Astrocyte of the cerebellum (primary cell): ENCODE measurements at regions not wholly inside any gene's neighbourhood (a gene's known extent, or its start where the extent isn't known, plus 50 kb on each side); places are given as distances from the start of the nearest gene placed in this dataset.
"Not testable (repeated sequence)": the region's sequence is repeated elsewhere in the genome, so short reads cannot be mapped to it uniquely, and the experiment has no call there.

ENCODE experiments used
- DNase-seq: peaks from one replicate; pipeline ENCODE4 v3.0.0-alpha.2; 2011; ENCODE audit warnings: low read depth
- H3K4me3 ChIP-seq: 2 replicates; pipeline ENCODE4 v1.5.1; 2011; ENCODE audit warnings: mild to moderate bottlenecking, low read depth, low read length, moderate library complexity
- in situ Hi-C: cut with HindIII; loops from 2 replicates; pipeline ENCODE4 v1.10.0; 2017; ENCODE audit warnings: low sequenced_read_pairs
- TF ChIP-seq, protein P1 (sequence below): IDR thresholded peaks from 2 replicates; pipeline ENCODE4 v1.5.1; 2012; ENCODE audit warnings: low read length, low read depth, moderate library complexity, mild to moderate bottlenecking; ENCODE audit errors: missing control alignments

GRCh38 chr13:22871231-22871630 lies 309.5 kb upstream of the SGCG start:
- no peak for DNase-seq
- TF ChIP-seq, protein P1, sequence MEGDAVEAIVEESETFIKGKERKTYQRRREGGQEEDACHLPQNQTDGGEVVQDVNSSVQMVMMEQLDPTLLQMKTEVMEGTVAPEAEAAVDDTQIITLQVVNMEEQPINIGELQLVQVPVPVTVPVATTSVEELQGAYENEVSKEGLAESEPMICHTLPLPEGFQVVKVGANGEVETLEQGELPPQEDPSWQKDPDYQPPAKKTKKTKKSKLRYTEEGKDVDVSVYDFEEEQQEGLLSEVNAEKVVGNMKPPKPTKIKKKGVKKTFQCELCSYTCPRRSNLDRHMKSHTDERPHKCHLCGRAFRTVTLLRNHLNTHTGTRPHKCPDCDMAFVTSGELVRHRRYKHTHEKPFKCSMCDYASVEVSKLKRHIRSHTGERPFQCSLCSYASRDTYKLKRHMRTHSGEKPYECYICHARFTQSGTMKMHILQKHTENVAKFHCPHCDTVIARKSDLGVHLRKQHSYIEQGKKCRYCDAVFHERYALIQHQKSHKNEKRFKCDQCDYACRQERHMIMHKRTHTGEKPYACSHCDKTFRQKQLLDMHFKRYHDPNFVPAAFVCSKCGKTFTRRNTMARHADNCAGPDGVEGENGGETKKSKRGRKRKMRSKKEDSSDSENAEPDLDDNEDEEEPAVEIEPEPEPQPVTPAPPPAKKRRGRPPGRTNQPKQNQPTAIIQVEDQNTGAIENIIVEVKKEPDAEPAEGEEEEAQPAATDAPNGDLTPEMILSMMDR: no peak
- no peak overlapping the region for H3K4me3 ChIP-seq
- in situ Hi-C loops: no loop called here

DNA sequence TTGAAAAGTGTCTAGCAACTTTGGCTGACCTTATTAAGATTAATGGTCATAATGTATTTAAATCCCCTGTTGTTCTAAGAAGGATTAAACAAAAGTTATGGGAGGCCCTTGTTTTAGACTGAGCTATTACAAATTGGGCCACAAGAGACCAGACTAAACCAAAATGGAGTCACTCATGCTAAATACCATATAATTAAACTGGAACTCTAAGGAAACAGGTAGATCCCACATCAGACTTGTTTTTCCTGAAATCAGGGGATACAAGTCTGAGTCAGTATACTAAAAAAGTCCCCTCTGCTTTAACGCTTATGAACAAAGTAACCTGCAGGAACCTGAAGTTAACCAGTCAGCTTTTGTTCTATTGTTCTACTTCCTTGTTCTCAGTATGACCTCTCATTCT lies 305.9 kb upstream of the SGCG start:
- in situ Hi-C loops: no loop called here

GRCh38 chr13:22877421-22877820 lies 303.4 kb upstream of the SGCG start:
- TF ChIP-seq, protein P1: no peak
- in situ Hi-C loops: no loop called here
- no peak for DNase-seq
- H3K4me3 ChIP-seq: no peak overlapping the region

More for the DNA sequence above, 305.9 kb upstream of the SGCG start:
- no peak overlapping the region for H3K4me3 ChIP-seq
- DNase-seq: no peak
- TF ChIP-seq, protein P1: no peak

DNA sequence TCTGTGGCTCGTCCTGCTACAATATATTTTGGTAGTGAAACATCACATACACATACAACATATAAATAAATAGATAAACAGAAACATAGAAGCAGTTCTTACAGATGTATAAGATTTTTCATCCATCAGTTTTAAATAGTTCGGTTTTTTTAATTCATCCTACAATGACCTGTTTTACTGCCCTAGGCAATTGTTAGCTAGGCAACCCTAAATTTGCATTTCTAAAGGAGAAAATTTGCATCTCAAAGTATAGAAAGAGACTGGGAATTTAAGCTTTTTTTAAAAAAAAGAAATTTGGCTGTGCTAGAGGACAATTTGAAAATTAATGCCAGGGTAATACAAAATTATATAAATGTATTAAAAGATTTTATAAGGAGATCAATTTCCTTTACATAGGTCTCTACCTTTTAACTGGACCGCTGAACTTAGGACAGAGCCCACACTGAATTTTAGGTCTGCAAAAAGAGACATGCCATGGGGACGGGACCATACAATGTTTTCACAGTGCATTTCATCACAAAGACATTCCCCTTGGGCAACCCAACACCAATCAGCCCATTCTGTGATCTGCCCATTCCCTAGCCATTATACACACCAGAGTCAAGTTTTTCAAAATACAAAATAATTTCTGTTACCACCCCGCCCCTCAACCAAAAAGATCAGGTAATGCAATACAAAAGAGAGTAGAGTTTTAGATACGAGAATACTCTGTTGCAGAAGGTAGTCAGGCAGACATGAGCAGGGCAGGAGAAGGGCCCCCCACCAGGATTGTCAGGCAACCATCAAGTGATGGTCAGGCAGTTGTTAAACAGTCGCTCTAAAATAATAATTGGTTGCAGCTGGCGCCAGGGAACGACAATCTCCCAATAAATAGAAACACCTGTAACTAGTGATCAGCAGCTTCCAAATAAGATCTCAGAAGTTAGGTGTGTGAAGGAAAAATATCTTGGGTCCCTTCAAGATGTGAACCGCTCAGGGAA lies 299.7 kb upstream of the SGCG start:
- in situ Hi-C loops: no loop called here
- no peak for DNase-seq
- TF ChIP-seq, protein P1: no peak
- no peak overlapping the region for H3K4me3 ChIP-seq

DNA sequence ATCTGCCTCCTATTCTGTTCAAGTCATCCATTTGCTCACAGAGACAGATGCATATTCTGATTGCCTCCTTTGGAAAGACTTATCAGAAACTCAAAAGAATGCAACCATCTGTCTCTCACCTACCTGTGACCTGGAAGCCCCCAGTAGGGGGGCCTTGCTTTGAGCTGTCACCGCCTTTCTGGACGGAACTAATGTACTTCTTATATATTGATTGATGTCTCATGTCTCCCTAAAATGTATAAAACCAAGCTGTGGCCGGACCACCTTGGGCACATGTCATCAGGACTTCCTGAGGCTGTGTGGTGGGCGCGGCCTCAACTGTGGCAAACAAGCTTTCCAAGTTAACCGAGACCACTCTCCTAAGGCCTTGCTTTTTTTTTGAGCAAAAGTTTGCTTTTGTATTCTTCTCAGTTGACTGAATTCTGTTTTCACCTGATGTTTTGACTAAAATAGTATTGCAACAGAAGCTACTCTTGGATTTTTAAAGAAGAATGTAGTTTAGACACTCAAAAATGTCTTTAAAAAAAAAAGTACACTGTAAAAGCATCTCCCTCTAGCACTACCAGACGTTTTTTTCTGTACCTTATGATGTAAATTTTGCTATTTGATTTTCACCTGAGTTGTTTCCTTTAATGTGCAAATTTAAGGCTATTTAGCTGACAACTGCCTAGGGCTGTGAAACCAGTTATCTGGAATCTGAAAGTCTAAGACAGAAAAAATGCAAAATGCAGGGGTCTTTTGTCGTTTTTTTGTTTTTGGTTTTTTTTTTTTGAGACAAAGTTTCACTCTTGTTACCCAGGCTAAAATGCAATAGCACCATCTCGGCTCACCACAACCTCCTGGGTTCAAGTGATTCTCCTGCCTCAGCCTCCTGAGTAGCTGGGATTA lies 298.8 kb upstream of the SGCG start:
- DNase-seq, H3K4me3 ChIP-seq, in situ Hi-C loops: not testable (repeated sequence)

- TF ChIP-seq, protein P1: no peak
- no peak overlapping the region for H3K4me3 ChIP-seq
- no peak for DNase-seq
- in situ Hi-C loops: no loop called here
Measured at GRCh38 chr13:22883262-22883840, 297.4 kb upstream of the SGCG start.
